ENCODE measurements at regions not wholly inside any gene's neighbourhood (a gene's known extent, or its start where the extent isn't known, plus 50 kb on each side); places are given as distances from the start of the nearest gene placed in this dataset.

- no peak for TF ChIP-seq POLR2A (IDR thresholded peaks at IDR 0.05)
- no peak for TF ChIP-seq CTCF (IDR thresholded peaks at IDR 0.05 in 4 of 5, conservative IDR thresholded peaks at IDR 0.05 in 1 of 5)
Measured at GRCh38 chr1:195185321-195185720, 1422.9 kb downstream of the KCNT2 start.
